ENCODE measurements at regions not wholly inside any gene's neighbourhood (a gene's known extent, or its start where the extent isn't known, plus 50 kb on each side); places are given as distances from the start of the nearest gene placed in this dataset.

- Histone ChIP-seq H3K79me2 (ENCODE audit: control insufficient read depth, insufficient read depth, low read length) (no peaks in the 10 kb centered on the region), H3K27me3 (ENCODE audit: control insufficient read depth in 2 of 2, insufficient read depth in 2 of 2, low read length in 2 of 2) (no peaks in the 10 kb centered on the region), H3K4me1 (ENCODE audit: control insufficient read depth, extremely low read depth, insufficient read depth, low read length) (no peaks in the 10 kb centered on the region), H3K4me2 (ENCODE audit: insufficient read depth, low read length) (no peak overlapping the region), H2AFZ (ENCODE audit: low read depth, low read length) (no peak overlapping the region), H3K9me1 (replicated peaks; ENCODE audit: control insufficient read depth, extremely low read depth, insufficient read depth, low read length) (peaks cover 2% of the 10 kb centered on the region), H4K20me1 (replicated peaks; ENCODE audit: control insufficient read depth, extremely low read depth, insufficient read depth, low read length) (no peaks in the 10 kb centered on the region), H3K27ac (ENCODE audit: insufficient read depth, low read depth, low read length) (no peak overlapping the region), H3K9ac (replicated peaks; ENCODE audit: extremely low read depth, insufficient read depth, low read length) (no peak overlapping the region), H3K36me3 (ENCODE audit: control insufficient read depth in 2 of 2, extremely low read depth in 1 of 2, insufficient read depth in 2 of 2, low read length in 2 of 2) (no peaks in the 10 kb centered on the region), H3K4me3 (replicated peaks in 1 of 3; ENCODE audit: insufficient read depth in 1 of 3, low read depth in 1 of 3, low read length in 3 of 3) (no peak overlapping the region), H3K9me3 (replicated peaks; ENCODE audit: control insufficient read depth, insufficient read depth, low read length) (no peaks in the 10 kb centered on the region)
- no TSS peak for BruUV-seq (replicated peaks)
- intact Hi-C loops (cut with micrococcal nuclease), result no loop called here
- FAIRE-seq (no peak), DNase-seq (ENCODE audit: low read depth, low spot score) (no peak)
- TF ChIP-seq POLR2AphosphoS5 (IDR thresholded peaks at IDR 0.05; ENCODE audit: insufficient read depth, low read depth, low read length) (no peak), EZH2 (IDR thresholded peaks at IDR 0.05; ENCODE audit: borderline replicate concordance, low read depth, low read length, severe bottlenecking) (no peak), MAX (IDR thresholded peaks at IDR 0.05; ENCODE audit: insufficient read depth, insufficient read length) (no peak), MYC (IDR thresholded peaks at IDR 0.05; ENCODE audit: low read depth, low read length) (no peak), POLR2A (IDR thresholded peaks at IDR 0.05; ENCODE audit: low read depth, low read length) (no peak), CTCF (IDR thresholded peaks at IDR 0.05; ENCODE audit: extremely low read depth in 1 of 2, insufficient read depth in 1 of 2, low read depth in 1 of 2, low read length in 2 of 2) (no peak), FOS (IDR thresholded peaks at IDR 0.05; ENCODE audit: borderline replicate concordance, insufficient read depth, low read length) (no peak), GATA2 (IDR thresholded peaks at IDR 0.05; ENCODE audit: insufficient read depth, insufficient read length, low read depth, low read length) (no peak), JUN (IDR thresholded peaks at IDR 0.05; ENCODE audit: borderline replicate concordance, insufficient read depth, insufficient read length, low read depth) (no peak)
- ChIA-PET POLR2A (no interaction called here), CTCF (interaction anchor here (1.2 kb wide), 1 partner anchor 15 kb away, joined by 4 read pairs; no protein-coding TSS in a partner anchor)
- dilution Hi-C loops (cut with MboI; ENCODE audit: extremely low pct_ligation_motif_present, low sequenced_read_pairs), result no loop called here
Observed at GRCh38 chr2:151189125-151189524, 72.5 kb downstream of the RBM43 start.

Data from endothelial cell of umbilical vein (primary cell).